ENCODE measurements at regions not wholly inside any gene's neighbourhood (a gene's known extent, or its start where the extent isn't known, plus 50 kb on each side); places are given as distances from the start of the nearest gene placed in this dataset.

GRCh38 chr15:38842226-38842625 lies 277.6 kb upstream of the RASGRP1 start:
- Histone ChIP-seq H3K27ac (no peak overlapping the region), H3K4me1 (peaks cover 0 to 4% (median 0%) of the 10 kb centered on the region in 4 donors), H3K9me3 (no peaks in the 10 kb centered on the region), H3K27me3 (no peaks in the 10 kb centered on the region), H3K36me3 (no peaks in the 10 kb centered on the region), H3K4me3 (no peak overlapping the region)
- TF ChIP-seq POLR2A (IDR thresholded peaks at IDR 0.05) (no peak), CTCF (IDR thresholded peaks at IDR 0.05) (no peak)
- DNase-seq, result no peak

GRCh38 chr15:38843051-38843501 lies 278.5 kb upstream of the RASGRP1 start:
- no peak overlapping the region for H3K4me3 ChIP-seq
- H3K9me3 ChIP-seq, result no peaks in the 10 kb centered on the region
- no peaks in the 10 kb centered on the region for H3K36me3 ChIP-seq
- H3K4me1 ChIP-seq, result peaks cover 0 to 4% (median 0%) of the 10 kb centered on the region in 4 donors
- no peak for DNase-seq
- H3K27me3 ChIP-seq, result no peaks in the 10 kb centered on the region
- no peak overlapping the region for H3K27ac ChIP-seq
- no peak for TF ChIP-seq POLR2A (IDR thresholded peaks at IDR 0.05)
- no peak for TF ChIP-seq CTCF (IDR thresholded peaks at IDR 0.05)

GRCh38 chr15:38843736-38844590 lies 279.3 kb upstream of the RASGRP1 start:
- no peak for TF ChIP-seq POLR2A (IDR thresholded peaks at IDR 0.05)
- TF ChIP-seq CTCF (IDR thresholded peaks at IDR 0.05), result no peak
- Histone ChIP-seq H3K4me1 (peaks cover 0 to 4% (median 0%) of the 10 kb centered on the region in 4 donors), H3K27ac (no peak overlapping the region), H3K27me3 (no peaks in the 10 kb centered on the region), H3K36me3 (no peaks in the 10 kb centered on the region), H3K4me3 (no peak overlapping the region), H3K9me3 (no peaks in the 10 kb centered on the region)
- no peak for DNase-seq

- H3K27ac ChIP-seq, result no peak overlapping the region
- DNase-seq, result no peak
- H3K36me3 ChIP-seq, result no peaks in the 10 kb centered on the region
- H3K4me1 ChIP-seq, result peaks cover 0 to 4% (median 0%) of the 10 kb centered on the region in 4 donors
- no peaks in the 10 kb centered on the region for H3K27me3 ChIP-seq
- H3K4me3 ChIP-seq, result no peak overlapping the region
- H3K9me3 ChIP-seq, result no peaks in the 10 kb centered on the region
- TF ChIP-seq POLR2A (IDR thresholded peaks at IDR 0.05) (no peak), CTCF (IDR thresholded peaks at IDR 0.05) (no peak)
These were observed 280.1 kb upstream of the RASGRP1 start for GRCh38 chr15:38844736-38845135.

GRCh38 chr15:38846346-38846745 lies 281.7 kb upstream of the RASGRP1 start:
- no peaks in the 10 kb centered on the region for H3K9me3 ChIP-seq
- H3K36me3 ChIP-seq, result no peaks in the 10 kb centered on the region
- H3K4me3 ChIP-seq, result no peak overlapping the region
- H3K27ac ChIP-seq, result no peak overlapping the region
- H3K27me3 ChIP-seq, result no peaks in the 10 kb centered on the region
- no peak for DNase-seq
- peaks cover 0 to 4% (median 0%) of the 10 kb centered on the region in 4 donors for H3K4me1 ChIP-seq
- no peak for TF ChIP-seq POLR2A (IDR thresholded peaks at IDR 0.05)
- TF ChIP-seq CTCF (IDR thresholded peaks at IDR 0.05), result no peak
